ENCODE measurements at regions not wholly inside any gene's neighbourhood (a gene's known extent, or its start where the extent isn't known, plus 50 kb on each side); places are given as distances from the start of the nearest gene placed in this dataset.
A peak's percentile ranks its signal among the peaks of the same experiment; 100 is the strongest.

GRCh38 chr3:24623657-24624056 is 129.0 kb upstream of the THRB start:
- no peak overlapping the region for H3K27ac ChIP-seq
- TF ChIP-seq, protein P1, sequence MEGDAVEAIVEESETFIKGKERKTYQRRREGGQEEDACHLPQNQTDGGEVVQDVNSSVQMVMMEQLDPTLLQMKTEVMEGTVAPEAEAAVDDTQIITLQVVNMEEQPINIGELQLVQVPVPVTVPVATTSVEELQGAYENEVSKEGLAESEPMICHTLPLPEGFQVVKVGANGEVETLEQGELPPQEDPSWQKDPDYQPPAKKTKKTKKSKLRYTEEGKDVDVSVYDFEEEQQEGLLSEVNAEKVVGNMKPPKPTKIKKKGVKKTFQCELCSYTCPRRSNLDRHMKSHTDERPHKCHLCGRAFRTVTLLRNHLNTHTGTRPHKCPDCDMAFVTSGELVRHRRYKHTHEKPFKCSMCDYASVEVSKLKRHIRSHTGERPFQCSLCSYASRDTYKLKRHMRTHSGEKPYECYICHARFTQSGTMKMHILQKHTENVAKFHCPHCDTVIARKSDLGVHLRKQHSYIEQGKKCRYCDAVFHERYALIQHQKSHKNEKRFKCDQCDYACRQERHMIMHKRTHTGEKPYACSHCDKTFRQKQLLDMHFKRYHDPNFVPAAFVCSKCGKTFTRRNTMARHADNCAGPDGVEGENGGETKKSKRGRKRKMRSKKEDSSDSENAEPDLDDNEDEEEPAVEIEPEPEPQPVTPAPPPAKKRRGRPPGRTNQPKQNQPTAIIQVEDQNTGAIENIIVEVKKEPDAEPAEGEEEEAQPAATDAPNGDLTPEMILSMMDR (IDR thresholded peaks at IDR 0.05): no peak
- no peak for TF ChIP-seq ZFX (IDR thresholded peaks at IDR 0.05; ENCODE audit: borderline replicate concordance)

DNA sequence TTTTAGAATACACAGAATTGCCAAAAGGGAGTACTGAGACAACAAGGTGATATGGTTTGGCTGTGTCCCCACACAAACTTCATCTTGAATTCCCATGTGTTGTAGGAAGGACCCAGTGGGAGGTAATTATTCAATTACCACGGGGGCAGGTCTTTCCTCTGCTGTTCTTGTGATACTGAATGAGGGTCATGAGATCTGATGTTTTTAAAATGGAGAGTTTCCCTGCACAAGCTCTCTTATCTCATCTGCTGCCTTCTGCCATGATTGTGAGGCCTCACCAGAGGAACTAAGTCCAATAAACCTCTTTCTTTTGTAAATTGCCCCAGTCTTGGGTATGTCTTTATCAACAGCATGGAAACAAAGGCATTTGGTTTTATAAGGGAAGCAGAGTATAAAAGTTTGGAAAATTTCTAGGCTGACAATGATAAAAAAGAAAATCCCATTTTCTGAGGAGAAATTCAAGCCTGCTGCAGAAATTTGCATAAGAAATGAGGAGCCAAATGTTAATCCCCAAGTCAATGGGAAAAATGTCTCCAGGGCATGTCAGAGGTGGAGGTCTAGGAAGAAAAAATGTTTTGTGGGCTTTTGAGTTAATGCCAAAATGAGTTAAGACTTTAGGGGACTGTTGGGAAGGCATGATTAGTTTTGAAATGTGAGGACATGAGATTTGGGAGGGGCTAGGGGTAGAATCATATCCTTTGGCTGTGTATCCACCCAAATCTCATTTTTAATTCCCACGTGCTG is 130.5 kb upstream of the THRB start:
- TF ChIP-seq ZFX (IDR thresholded peaks at IDR 0.05; ENCODE audit: borderline replicate concordance): no peak
- TF ChIP-seq, protein P1 (IDR thresholded peaks at IDR 0.05): no peak
- H3K27ac ChIP-seq: no peak overlapping the region

- TF ChIP-seq ZFX (IDR thresholded peaks at IDR 0.05; ENCODE audit: borderline replicate concordance): no peak
- TF ChIP-seq, protein P1 (IDR thresholded peaks at IDR 0.05): no peak
- peak overlapping the region; percentile 79 for H3K27ac ChIP-seq
Observed at GRCh38 chr3:24628523-24629258, 134.0 kb upstream of the THRB start.

DNA sequence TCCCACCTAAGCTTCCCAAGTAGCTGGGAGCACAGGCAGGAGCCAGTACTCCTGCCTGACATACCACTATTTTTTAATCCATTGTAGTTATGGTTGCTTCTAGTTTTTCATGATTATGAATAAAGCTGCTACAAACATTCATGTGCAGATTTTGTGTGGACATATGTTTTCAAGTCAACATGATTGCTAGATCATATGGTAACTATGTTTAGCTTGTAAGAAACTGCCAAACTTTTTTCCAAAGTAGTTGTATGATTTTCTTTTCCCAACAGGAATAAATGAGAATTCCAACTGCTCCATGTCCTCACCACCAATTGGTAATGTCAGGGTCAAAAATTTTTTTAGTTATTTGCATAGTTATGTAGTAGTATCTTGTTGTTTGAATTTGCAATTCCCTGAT is 136.8 kb upstream of the THRB start:
- no peak overlapping the region for H3K27ac ChIP-seq
- no peak for TF ChIP-seq ZFX (IDR thresholded peaks at IDR 0.05; ENCODE audit: borderline replicate concordance)
- TF ChIP-seq, protein P1 (IDR thresholded peaks at IDR 0.05): no peak

- TF ChIP-seq ZFX (IDR thresholded peaks at IDR 0.05; ENCODE audit: borderline replicate concordance): no peak
- TF ChIP-seq, protein P1 (IDR thresholded peaks at IDR 0.05): no peak
- H3K27ac ChIP-seq: no peak overlapping the region
Observed at GRCh38 chr3:24639061-24639460, 144.4 kb upstream of the THRB start.

DNA sequence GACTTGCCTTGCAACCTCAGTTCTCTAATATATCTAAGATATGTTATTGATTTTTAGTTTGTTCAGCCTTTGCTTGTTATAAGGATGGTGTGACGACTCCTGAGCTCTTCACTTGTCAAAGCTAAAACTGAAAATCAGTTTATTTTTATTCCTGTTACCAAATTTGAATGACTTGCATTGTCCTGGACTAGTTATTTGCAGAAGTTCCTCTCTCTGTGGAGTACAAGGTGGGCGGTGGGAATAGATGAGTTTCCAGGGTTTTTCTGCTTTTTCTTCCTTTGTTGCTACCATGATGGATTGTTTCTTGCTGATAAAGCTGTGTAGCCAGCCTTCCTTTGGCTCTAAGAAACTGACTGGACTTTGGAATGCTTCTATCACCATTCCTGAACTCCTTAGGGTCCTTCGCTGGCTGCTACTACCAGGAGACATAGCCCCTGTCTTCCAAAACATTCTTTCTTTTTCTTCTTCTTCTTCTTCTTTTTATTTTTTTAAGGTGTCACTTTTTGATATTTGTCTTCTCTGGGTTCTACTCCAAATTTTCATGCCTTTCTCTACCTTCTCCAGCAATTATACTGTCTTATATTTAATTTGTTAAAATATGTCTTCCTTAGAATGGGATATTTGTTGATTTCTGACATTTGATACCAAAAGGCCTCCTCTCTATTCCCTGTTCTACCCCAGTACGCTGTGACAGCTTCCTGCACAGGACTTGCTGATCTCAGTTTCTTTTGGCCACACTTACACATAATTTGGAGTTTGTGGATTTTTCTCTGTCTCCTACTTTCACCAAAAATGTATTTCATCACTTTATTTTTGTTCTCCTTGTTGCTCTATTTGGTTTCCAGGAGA is 145.1 kb upstream of the THRB start:
- TF ChIP-seq, protein P1 (IDR thresholded peaks at IDR 0.05): no peak
- TF ChIP-seq ZFX (IDR thresholded peaks at IDR 0.05; ENCODE audit: borderline replicate concordance): no peak
- no peak overlapping the region for H3K27ac ChIP-seq
